Uterus (tissue), 3 donors: ENCODE measurements at regions not wholly inside any gene's neighbourhood (a gene's known extent, or its start where the extent isn't known, plus 50 kb on each side); places are given as distances from the start of the nearest gene placed in this dataset.

Experiments
- DNase-seq, 2 donors: peaks; one replicate each; pipeline ENCODE4 v3.0.0-alpha.2; 2019 to 2020
- H3K27ac ChIP-seq, 2 donors: fragments of 200-600 bp; sonication (generic); 1 replicate in 1 of 2; 2 replicates in 1 of 2; pipeline ENCODE4 v1.5.1; 2016 to 2018
- H3K27me3 ChIP-seq, 2 donors: fragments of 200-600 bp; sonication (generic); one replicate each; pipeline ENCODE4 v1.5.1; 2018 to 2019; ENCODE audit warnings: control low read depth in 1 of 2
- H3K36me3 ChIP-seq, 2 donors: fragments of 200-600 bp; sonication (generic); one replicate each; pipeline ENCODE4 v1.5.1; 2019; ENCODE audit warnings: control low read depth in 1 of 2
- H3K4me1 ChIP-seq, 2 donors: fragments of 200-600 bp; sonication (generic); one replicate each; pipeline ENCODE4 v1.5.1; 2018 to 2019; ENCODE audit warnings: control low read depth in 1 of 2
- H3K4me3 ChIP-seq, 2 donors: fragments of 200-600 bp; sonication (generic); 1 replicate in 1 of 2; 2 replicates in 1 of 2; pipeline ENCODE4 v1.5.1; 2018 to 2019; ENCODE audit warnings: mild to moderate bottlenecking in 1 of 2
- H3K9me3 ChIP-seq, 2 donors: fragments of 200-600 bp; sonication (generic); one replicate each; pipeline ENCODE4 v1.5.1; 2019; ENCODE audit warnings: control low read depth in 1 of 2
- CTCF ChIP-seq, 4 experiments: fragments of 200-600 bp in 2 of 4; fragments of 450-650 bp in 2 of 4; sonication (generic) in 2 of 4; IDR thresholded peaks; one replicate each; pipeline ENCODE4 v1.5.1; 2016 to 2019; ENCODE audit warnings: antibody characterized with exemption in 4 of 4, mild to moderate bottlenecking in 2 of 4, moderate library complexity in 1 of 4
- POLR2A ChIP-seq, 2 donors: fragments of 450-650 bp; IDR thresholded peaks; one replicate each; pipeline ENCODE4 v1.6.1; 2016; ENCODE audit warnings: antibody characterized with exemption in 2 of 2, mild to moderate bottlenecking in 1 of 2, moderate library complexity in 1 of 2
- intact Hi-C: fragments of 100-400 bp; cut with DNase I; formaldehyde crosslinking; loops from one replicate; pipeline ENCODE4 v1.15.1; 2023; ENCODE audit warnings: low total_unique reads
- donor health status: DM: yes; HTN: yes; CAD: no.

GRCh38 chr6:164315376-164315775 lies 900.9 kb downstream of the QKI start:
- Histone ChIP-seq H3K27ac (no peak overlapping the region), H3K4me1 (no peaks in the 10 kb centered on the region), H3K27me3 (no peaks in the 10 kb centered on the region), H3K36me3 (no peaks in the 10 kb centered on the region), H3K9me3 (no peaks in the 10 kb centered on the region), H3K4me3 (no peak overlapping the region)
- DNase-seq, result no peak
- intact Hi-C loops, result no loop called here
- no peak for TF ChIP-seq POLR2A (IDR thresholded peaks at IDR 0.05)

GRCh38 chr6:164308339-164308738 lies 893.8 kb downstream of the QKI start:
- intact Hi-C loops, result no loop called here
- H3K36me3 ChIP-seq, result no peaks in the 10 kb centered on the region
- no peak for DNase-seq
- no peaks in the 10 kb centered on the region for H3K27me3 ChIP-seq
- no peaks in the 10 kb centered on the region for H3K9me3 ChIP-seq
- H3K4me1 ChIP-seq, result no peaks in the 10 kb centered on the region
- no peak overlapping the region for H3K27ac ChIP-seq
- no peak overlapping the region for H3K4me3 ChIP-seq
- no peak for TF ChIP-seq POLR2A (IDR thresholded peaks at IDR 0.05)
- no peak for TF ChIP-seq CTCF (IDR thresholded peaks at IDR 0.05)

DNA sequence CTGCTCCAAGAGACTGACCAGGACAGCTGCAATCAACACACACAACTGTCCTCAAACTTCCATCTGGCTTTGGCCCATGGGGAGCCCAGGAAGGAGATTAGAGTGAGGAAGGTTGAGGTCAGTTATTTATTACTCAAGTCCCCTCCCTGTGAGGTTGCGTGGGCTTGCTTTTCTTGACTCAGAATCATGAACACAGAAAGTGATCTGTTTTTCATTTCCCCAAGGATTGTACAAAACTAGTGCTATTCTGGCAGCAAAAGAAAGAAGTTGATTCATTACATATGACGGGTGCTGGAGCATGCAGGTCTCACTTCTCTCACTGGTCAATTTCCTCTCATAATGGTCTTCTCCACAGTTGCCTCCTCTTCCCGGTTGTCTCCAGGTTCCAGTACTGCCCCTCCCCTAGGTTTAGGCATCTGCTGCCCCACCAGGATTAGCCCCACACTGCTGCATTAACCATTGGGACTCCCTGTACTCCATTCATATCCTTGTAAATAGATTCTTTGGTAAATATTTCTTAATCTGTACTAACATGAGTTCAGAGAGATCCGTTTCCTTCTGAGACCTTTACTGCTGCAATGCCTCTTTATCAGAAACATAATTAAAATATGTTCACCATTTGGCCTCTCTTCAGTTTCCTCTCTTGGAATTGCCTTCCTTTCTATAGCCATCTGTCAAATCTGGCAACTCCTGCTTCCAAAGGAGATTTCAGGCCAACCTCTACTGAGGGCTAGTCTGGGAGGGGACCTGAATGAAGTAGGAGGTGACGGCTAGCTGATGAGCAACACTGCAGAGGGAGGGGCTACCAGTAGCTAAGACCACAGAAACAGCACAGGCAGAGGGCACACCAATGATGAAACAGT lies 888.8 kb downstream of the QKI start:
- peak; percentile 27 to 53 for DNase-seq

DNA sequence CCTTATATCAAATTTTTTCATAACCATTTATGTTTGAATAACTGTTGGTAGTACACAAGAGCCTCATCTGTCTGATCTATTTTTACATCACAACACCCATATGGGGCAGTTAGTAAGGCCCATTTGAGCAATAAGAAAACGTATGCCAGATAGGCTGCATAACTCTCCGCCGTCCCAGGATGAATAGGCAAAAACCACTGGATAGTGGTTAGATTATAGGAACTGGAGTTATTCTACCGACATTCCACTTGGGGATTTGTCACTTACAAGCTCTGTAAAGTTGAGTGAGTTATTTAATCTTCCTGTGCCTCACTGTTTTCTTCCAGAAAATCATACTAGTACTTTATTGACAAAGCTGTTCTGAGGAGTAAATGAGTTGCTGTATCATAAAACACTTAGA lies 881.9 kb downstream of the QKI start:
- no peak overlapping the region for H3K4me3 ChIP-seq
- no peak overlapping the region for H3K27ac ChIP-seq
- no peaks in the 10 kb centered on the region for H3K4me1 ChIP-seq
- H3K27me3 ChIP-seq, result no peaks in the 10 kb centered on the region
- no peaks in the 10 kb centered on the region for H3K9me3 ChIP-seq
- TF ChIP-seq CTCF (IDR thresholded peaks at IDR 0.05), result no peak
- TF ChIP-seq POLR2A (IDR thresholded peaks at IDR 0.05), result no peak
- intact Hi-C loops, result no loop called here
- H3K36me3 ChIP-seq, result no peaks in the 10 kb centered on the region
- no peak for DNase-seq

More for the DNA sequence above, 888.8 kb downstream of the QKI start:
- TF ChIP-seq POLR2A (IDR thresholded peaks at IDR 0.05), result no peak
- TF ChIP-seq CTCF (IDR thresholded peaks at IDR 0.05), result no peak
- intact Hi-C loops, result no loop called here
- Histone ChIP-seq H3K4me1 (no peaks in the 10 kb centered on the region), H3K27ac (no peak overlapping the region), H3K36me3 (no peaks in the 10 kb centered on the region), H3K4me3 (no peak overlapping the region), H3K9me3 (no peaks in the 10 kb centered on the region), H3K27me3 (no peaks in the 10 kb centered on the region)

DNA sequence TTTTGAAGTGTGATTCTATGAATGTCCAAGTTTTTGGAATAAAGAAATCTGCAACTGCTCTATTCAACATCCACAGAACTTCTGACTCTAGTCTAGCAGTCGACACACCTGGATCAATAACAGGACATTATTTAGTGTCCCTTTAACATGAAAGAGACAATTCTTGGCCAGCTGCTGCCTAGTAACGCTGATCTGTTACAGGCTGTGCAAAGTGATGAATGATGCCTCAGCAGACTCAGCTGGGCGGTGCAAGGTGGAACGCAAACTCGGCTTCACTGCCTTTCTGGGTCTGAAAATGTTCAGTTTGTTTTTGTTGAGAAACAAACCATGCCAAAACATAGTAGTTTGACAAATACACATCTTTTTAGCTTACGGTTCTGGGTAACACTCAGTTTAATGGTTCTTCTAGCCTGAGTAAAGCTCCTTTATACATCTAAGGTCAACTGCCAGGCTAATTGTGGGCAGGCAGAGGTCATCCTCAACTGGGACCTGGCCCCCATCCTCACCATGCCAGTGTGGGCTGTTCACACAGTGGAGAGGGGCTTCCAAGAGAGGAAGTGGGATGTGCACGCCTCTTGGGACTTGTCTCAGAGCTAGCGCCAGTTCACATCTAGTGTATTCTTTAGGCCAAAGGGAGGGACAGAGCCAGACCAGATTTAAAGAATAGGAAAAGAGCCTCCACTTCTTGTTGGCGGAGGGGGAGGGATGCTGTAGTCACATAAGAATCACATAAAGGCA lies 879.7 kb downstream of the QKI start:
- intact Hi-C loops, result no loop called here
- no peaks in the 10 kb centered on the region for H3K4me1 ChIP-seq
- H3K4me3 ChIP-seq, result no peak overlapping the region
- DNase-seq, result no peak
- no peaks in the 10 kb centered on the region for H3K9me3 ChIP-seq
- no peak for TF ChIP-seq POLR2A (IDR thresholded peaks at IDR 0.05)
- no peak for TF ChIP-seq CTCF (IDR thresholded peaks at IDR 0.05)
- no peaks in the 10 kb centered on the region for H3K27me3 ChIP-seq
- no peak overlapping the region for H3K27ac ChIP-seq
- H3K36me3 ChIP-seq, result no peaks in the 10 kb centered on the region
